Motor neuron (in vitro differentiated cells): ENCODE measurements at regions not wholly inside any gene's neighbourhood (a gene's known extent, or its start where the extent isn't known, plus 50 kb on each side); places are given as distances from the start of the nearest gene placed in this dataset.
"Not testable (repeated sequence)": the region's sequence is repeated elsewhere in the genome, so short reads cannot be mapped to it uniquely, and the experiment has no call there.

Source experiments
- ATAC-seq, 8 experiments: fragments of 200-7000 bp; cut with Tn5 transposase; replicated peaks in 6 of 8; 2 replicates each; pipeline ENCODE4 v1.8.0; 2021; ENCODE audit warnings: mild to moderate bottlenecking in 8 of 8, moderate library complexity in 8 of 8
- H3K27ac ChIP-seq, 2 donors: fragments of 250-450 bp; sonication (Bioruptor Pico); 2 replicates each; pipeline ENCODE4 v1.9.0; 2021; ENCODE audit warnings: antibody characterized with exemption in 2 of 2, mild to moderate bottlenecking in 2 of 2, moderate library complexity in 1 of 2
- H3K4me1 ChIP-seq, 2 donors: fragments of 250-450 bp; sonication (Bioruptor Pico); replicated peaks in 1 of 2; 2 replicates each; pipeline ENCODE4 v1.6.1; 2021; ENCODE audit warnings: antibody characterized with exemption in 2 of 2, mild to moderate bottlenecking in 2 of 2, moderate library complexity in 1 of 2
- H3K4me3 ChIP-seq, 5 donors: fragments of 250-450 bp; sonication (Bioruptor Pico); 2 replicates each; pipeline ENCODE4 v1.9.0; 2021; ENCODE audit warnings: antibody characterized with exemption in 5 of 5, mild to moderate bottlenecking in 5 of 5, moderate library complexity in 4 of 5
- WGBS, 10 experiments: fragments of 450-650 bp; shearing (Covaris generic); methylation state at CpG; one replicate each; pipeline ENCODE4 v1.0.0; 2022; 5-methylcytosine and 5-hydroxymethylcytosine counted together
- in situ Hi-C, 9 experiments: fragments of 400-800 bp; cut with MboI; loops; one replicate each; pipeline ENCODE4 v1.15.0; 2021; ENCODE audit warnings: low sequenced_read_pairs in 9 of 9, low pct_unique_long_range_greater_than_20kb in 2 of 9; ENCODE audit not compliant: unreplicated experiment in 9 of 9

DNA sequence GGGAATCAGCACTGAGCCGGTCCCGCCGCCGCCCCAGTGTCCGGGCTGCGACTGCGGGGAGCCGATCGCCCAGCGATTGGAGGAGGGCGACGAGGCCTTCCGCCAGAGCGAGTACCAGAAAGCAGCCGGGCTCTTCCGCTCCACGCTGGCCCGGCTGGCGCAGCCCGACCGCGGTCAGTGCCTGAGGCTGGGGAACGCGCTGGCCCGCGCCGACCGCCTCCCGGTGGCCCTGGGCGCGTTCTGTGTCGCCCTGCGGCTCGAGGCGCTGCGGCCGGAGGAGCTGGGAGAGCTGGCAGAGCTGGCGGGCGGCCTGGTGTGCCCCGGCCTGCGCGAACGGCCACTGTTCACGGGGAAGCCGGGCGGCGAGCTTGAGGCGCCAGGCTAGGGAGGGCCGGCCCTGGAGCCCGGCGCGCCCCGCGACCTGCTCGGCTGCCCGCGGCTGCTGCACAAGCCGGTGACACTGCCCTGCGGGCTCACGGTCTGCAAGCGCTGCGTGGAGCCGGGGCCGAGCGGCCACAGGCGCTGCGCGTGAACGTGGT, 95.3 kb downstream of the POTED start:
- no CpG with 5 or more reads among the region's 69 CpGs for WGBS, 10 experiments
- peak in 2 of 8 experiments; percentile 67 to 71 for ATAC-seq
- H3K4me1 ChIP-seq, in situ Hi-C loops, H3K27ac ChIP-seq, H3K4me3 ChIP-seq: not testable (repeated sequence)
